HUES64 (cell line): ENCODE measurements at regions not wholly inside any gene's neighbourhood (a gene's known extent, or its start where the extent isn't known, plus 50 kb on each side); places are given as distances from the start of the nearest gene placed in this dataset.
"Not testable (repeated sequence)": the region's sequence is repeated elsewhere in the genome, so short reads cannot be mapped to it uniquely, and the experiment has no call there.

Experiments used
- H3K27ac ChIP-seq: 2 replicates; pipeline ENCODE4 v1.7.0; 2013; ENCODE audit warnings: low read depth, low read length, inconsistent platforms
- H3K27me3 ChIP-seq: 2 replicates; pipeline ENCODE4 v1.6.1; 2013; ENCODE audit warnings: mild to moderate bottlenecking, low read length; ENCODE audit not compliant: insufficient read depth
- H3K36me3 ChIP-seq: 2 replicates; pipeline ENCODE4 v1.6.1; 2013; ENCODE audit warnings: mild to moderate bottlenecking, low read length; ENCODE audit not compliant: insufficient read depth
- H3K4me1 ChIP-seq: 2 replicates; pipeline ENCODE4 v1.6.1; 2013; ENCODE audit warnings: mild to moderate bottlenecking, low read length, moderate library complexity; ENCODE audit not compliant: insufficient read depth
- H3K4me3 ChIP-seq: 2 replicates; pipeline ENCODE4 v1.5.1; 2013; ENCODE audit warnings: mild to moderate bottlenecking, low read length, moderate library complexity
- H3K9ac ChIP-seq: 2 replicates; pipeline ENCODE4 v1.6.1; 2013; ENCODE audit warnings: mild to moderate bottlenecking, low read depth, low read length
- H3K9me3 ChIP-seq: 2 replicates; pipeline ENCODE4 v1.6.1; 2013; ENCODE audit warnings: low read depth, low read length; ENCODE audit not compliant: insufficient read depth
- WGBS: fragments of 150-250, 120-280 bp; methylation state at CpG from one replicate; pipeline ENCODE4 v1.1.7; 2013; ENCODE audit warnings: missing lambda C conversion rate; 5-methylcytosine and 5-hydroxymethylcytosine counted together

DNA sequence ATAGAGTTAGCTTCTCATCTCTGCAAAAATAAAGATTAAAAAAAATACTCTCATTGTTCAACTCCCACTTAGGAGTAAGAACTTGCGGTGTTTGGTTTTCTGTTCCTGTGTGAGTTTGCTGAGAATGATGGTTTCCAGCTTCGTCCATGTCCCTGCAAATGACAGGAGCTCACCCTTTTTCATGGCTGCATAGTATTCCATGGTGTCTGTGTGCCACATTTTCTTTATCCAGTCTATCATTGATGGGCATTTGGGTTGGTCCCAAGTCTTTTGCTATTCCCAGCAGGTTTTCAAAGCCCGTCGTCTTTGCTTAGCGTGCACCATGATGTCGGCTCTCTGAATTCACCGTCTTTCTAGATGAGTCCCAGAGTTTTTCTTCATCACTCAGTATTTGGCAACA, 67.8 kb upstream of the PPP2R3B start:
- not testable (repeated sequence) for H3K9ac ChIP-seq, H3K27ac ChIP-seq, H3K4me1 ChIP-seq, H3K36me3 ChIP-seq, H3K9me3 ChIP-seq, H3K27me3 ChIP-seq, H3K4me3 ChIP-seq
- 96% methylated on average over 7 of the region's 7 CpGs for WGBS

GRCh38 chrX:455199-455598, 68.5 kb upstream of the PPP2R3B start:
- 85% methylated on average over 8 of the region's 8 CpGs for WGBS
- no peaks in the 10 kb centered on the region for H3K36me3 ChIP-seq
- no peak overlapping the region for H3K4me3 ChIP-seq
- H3K4me1 ChIP-seq, result no peaks in the 10 kb centered on the region
- H3K27me3 ChIP-seq, result no peaks in the 10 kb centered on the region
- no peaks in the 10 kb centered on the region for H3K9me3 ChIP-seq
- no peak overlapping the region for H3K9ac ChIP-seq
- H3K27ac ChIP-seq, result no peak overlapping the region

DNA sequence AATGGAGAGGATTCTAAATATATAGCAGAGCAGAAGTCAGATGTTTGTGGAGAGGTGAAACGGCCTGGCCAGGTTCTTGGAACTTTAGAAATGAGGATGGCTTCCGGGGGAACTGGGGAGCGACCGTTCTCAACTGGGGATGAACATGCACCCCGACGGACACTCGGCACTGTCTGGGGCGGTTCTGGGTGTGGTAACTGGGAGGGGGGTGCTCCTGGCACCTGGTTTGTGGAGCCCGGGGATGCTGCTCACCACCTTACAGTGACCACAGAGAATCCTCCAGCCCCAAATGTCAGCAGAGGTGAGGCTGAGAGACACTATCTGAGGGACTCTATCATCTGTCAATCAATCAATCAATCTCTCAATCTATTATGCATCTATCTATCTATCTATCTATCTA, 69.0 kb upstream of the PPP2R3B start:
- Histone ChIP-seq H3K36me3 (no peaks in the 10 kb centered on the region), H3K9ac (no peak overlapping the region), H3K9me3 (no peaks in the 10 kb centered on the region), H3K27me3 (no peaks in the 10 kb centered on the region), H3K4me3 (no peak overlapping the region), H3K27ac (no peak overlapping the region), H3K4me1 (no peaks in the 10 kb centered on the region)
- 71% methylated on average over 9 of the region's 9 CpGs for WGBS

DNA sequence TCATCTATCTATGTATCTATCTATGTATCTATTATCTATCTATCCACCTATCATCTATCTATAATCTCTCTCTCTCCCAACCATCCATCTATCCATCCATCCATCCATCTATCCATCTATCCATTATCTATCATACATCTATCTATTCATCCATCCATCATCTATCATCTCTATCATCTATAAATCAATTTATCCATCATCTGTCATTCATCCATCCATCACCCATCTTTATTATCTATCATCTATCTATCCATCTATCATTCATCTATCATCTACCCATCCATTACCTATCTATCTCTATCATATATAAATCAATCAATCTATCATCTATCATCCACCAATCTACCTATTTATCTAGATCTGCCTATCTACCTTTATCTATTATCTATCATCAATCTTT, 69.4 kb upstream of the PPP2R3B start:
- no peaks in the 10 kb centered on the region for H3K27me3 ChIP-seq
- H3K4me1 ChIP-seq, result no peaks in the 10 kb centered on the region
- no peak overlapping the region for H3K4me3 ChIP-seq
- no peaks in the 10 kb centered on the region for H3K9me3 ChIP-seq
- no peak overlapping the region for H3K27ac ChIP-seq
- no peak overlapping the region for H3K9ac ChIP-seq
- no peaks in the 10 kb centered on the region for H3K36me3 ChIP-seq

DNA sequence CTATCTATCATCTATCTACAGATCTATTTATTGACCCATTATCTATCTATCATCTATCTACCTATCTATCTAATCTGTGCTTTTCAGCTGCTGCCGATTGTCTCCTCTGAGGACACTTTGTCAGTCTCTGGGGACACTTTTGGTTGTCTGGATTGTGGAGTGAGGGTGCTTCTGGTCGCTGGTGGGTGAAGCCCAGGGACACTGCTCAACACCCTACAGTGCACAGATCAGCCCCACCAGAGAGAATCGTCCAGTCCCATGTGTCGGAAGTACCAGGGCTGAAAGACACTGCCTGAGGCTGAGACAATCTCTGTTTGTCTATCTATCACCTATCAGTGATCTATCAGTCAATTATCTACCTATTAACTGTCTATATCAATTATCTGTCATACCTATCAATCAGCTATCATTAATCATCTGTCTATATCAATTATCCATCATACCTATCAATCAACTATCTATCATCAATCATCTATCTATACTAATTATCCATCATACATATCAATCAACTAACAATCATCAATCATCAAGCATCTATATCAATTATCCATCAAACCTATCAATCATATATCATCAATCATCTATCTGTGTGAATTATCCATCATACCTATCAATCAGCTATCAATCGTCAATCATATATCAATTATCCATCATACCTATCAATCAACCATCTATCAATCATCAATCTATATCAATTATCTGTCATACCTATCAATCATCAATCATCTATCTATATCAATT, 70.0 kb upstream of the PPP2R3B start:
- H3K36me3 ChIP-seq, result no peaks in the 10 kb centered on the region
- H3K27me3 ChIP-seq, result no peaks in the 10 kb centered on the region
- 66% methylated on average over 5 of the region's 5 CpGs for WGBS
- no peak overlapping the region for H3K9ac ChIP-seq
- H3K9me3 ChIP-seq, result no peaks in the 10 kb centered on the region
- no peaks in the 10 kb centered on the region for H3K4me1 ChIP-seq
- no peak overlapping the region for H3K4me3 ChIP-seq
- no peak overlapping the region for H3K27ac ChIP-seq

DNA sequence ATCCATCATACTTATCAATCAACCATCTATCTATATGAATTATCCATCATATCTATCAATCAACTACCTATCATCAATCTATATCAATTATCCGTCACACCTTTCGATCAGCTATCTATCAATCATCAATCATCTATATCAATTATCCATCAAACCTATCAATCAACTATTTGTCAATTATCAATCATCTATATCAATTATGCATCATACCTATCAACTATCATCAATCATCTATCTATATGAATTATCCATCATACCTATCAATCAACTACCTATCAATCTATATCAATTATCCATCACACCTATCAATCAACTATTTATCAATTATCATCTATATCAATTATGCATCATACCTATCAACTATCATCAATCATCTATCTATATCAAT, 70.6 kb upstream of the PPP2R3B start:
- WGBS, result 77% methylated on average over 2 of the region's 2 CpGs
- Histone ChIP-seq H3K9me3 (no peaks in the 10 kb centered on the region), H3K27ac (no peak overlapping the region), H3K9ac (no peak overlapping the region), H3K4me1 (no peaks in the 10 kb centered on the region), H3K4me3 (no peak overlapping the region), H3K36me3 (no peaks in the 10 kb centered on the region), H3K27me3 (no peaks in the 10 kb centered on the region)

GRCh38 chrX:458631-459061, 71.9 kb upstream of the PPP2R3B start:
- no peak overlapping the region for H3K4me3 ChIP-seq
- 94% methylated on average over 20 of the region's 20 CpGs for WGBS
- H3K4me1 ChIP-seq, result no peaks in the 10 kb centered on the region
- no peak overlapping the region for H3K9ac ChIP-seq
- no peaks in the 10 kb centered on the region for H3K9me3 ChIP-seq
- no peak overlapping the region for H3K27ac ChIP-seq
- no peaks in the 10 kb centered on the region for H3K27me3 ChIP-seq
- H3K36me3 ChIP-seq, result no peaks in the 10 kb centered on the region

DNA sequence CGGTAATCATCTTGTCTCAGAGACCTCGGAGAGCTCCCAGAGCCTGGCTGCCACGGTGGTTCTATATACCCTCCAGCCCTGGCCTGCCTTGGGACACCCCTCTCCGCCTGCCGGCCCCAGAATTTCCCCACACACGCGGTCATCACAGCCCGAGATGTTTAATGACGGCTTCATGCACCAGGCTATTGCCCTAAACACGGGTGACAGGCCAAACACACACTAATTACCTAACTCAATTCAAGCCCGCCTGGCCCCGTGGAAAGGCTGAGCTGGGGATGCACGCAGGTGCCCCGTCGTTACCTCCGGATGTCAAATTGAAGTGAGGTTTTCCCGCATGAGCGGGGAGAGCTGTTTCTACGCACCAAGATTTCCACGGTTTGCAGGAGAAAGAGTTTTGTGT, 72.9 kb upstream of the PPP2R3B start:
- no peaks in the 10 kb centered on the region for H3K36me3 ChIP-seq
- H3K27me3 ChIP-seq, result no peaks in the 10 kb centered on the region
- no peak overlapping the region for H3K4me3 ChIP-seq
- no peaks in the 10 kb centered on the region for H3K4me1 ChIP-seq
- H3K27ac ChIP-seq, result no peak overlapping the region
- no peak overlapping the region for H3K9ac ChIP-seq
- 86% methylated on average over 20 of the region's 20 CpGs for WGBS
- no peaks in the 10 kb centered on the region for H3K9me3 ChIP-seq

DNA sequence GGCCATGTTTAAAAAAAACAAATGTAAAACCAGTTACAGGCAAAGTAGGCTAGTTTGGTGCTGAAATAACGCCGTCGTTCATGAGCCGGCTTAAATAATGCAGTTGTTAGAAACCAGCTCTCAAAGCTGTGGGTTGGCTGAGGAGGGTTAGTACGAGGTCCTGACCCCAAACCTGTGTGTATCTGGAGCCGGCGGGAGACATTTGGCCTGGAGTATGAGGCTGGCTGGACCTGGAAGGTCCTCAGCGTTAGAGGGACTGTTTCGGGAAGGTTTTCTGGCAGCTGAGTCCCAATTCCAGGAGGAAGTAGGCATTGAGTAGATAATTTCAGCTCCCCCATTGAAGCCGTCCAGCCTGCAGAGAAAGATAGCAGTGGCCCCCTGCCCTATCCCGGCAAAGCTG, 73.4 kb upstream of the PPP2R3B start:
- WGBS, result 88% methylated on average over 11 of the region's 11 CpGs
- Histone ChIP-seq H3K4me3 (no peak overlapping the region), H3K27ac (no peak overlapping the region), H3K9me3 (no peaks in the 10 kb centered on the region), H3K36me3 (no peaks in the 10 kb centered on the region), H3K27me3 (no peaks in the 10 kb centered on the region), H3K4me1 (no peaks in the 10 kb centered on the region), H3K9ac (no peak overlapping the region)

DNA sequence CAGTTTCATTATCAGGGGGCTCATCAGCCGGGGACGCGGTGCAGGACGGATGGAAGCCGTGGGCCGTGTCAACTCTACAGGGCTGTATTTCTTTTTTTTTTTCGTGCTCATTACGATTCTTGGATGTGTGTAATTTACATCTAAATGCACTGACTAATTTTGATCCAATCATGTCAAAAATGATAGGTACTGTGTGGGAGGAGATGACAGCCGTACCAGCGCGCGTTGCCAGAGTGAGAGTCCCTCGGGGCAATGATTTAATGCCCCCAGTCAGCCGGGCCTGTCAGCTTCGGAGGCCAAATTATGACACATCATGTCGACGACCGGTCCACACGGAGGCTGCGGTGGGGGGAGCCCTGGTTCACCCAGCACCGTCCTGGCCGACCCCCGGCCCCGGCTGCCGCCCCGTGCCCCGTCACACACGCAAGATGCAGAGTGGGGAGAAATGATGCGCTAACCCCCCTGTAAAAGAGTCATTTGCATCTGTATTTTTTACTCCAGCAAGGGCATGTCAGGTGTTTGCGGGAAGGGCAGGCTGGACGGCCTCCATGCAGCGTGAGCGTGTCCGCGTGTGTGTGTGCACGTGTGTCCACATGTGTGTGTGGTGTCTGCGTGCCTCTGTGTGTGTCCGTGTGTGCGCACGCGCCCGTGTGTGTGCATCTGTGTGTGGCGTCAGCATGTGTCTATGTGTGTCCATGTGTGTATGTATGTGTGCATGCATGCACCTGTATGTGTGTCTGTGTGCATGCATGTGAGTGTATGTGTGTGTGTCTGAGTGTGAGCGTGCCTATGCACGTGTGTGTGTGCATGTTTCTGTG, 74.3 kb upstream of the PPP2R3B start:
- H3K36me3 ChIP-seq, result no peaks in the 10 kb centered on the region
- H3K27me3 ChIP-seq, result no peaks in the 10 kb centered on the region
- H3K4me3 ChIP-seq, result no peak overlapping the region
- H3K9ac ChIP-seq, result no peak overlapping the region; the same call in 1 of the 2 replicates
- H3K27ac ChIP-seq, result no peak overlapping the region
- no peaks in the 10 kb centered on the region for H3K4me1 ChIP-seq
- WGBS, result 95% methylated on average over 43 of the region's 45 CpGs
- H3K9me3 ChIP-seq, result no peaks in the 10 kb centered on the region

- no peaks in the 10 kb centered on the region for H3K36me3 ChIP-seq
- no peaks in the 10 kb centered on the region for H3K4me1 ChIP-seq
- H3K27ac ChIP-seq, result no peak overlapping the region
- H3K9ac ChIP-seq, result no peak overlapping the region
- no peaks in the 10 kb centered on the region for H3K9me3 ChIP-seq
- no peak overlapping the region for H3K4me3 ChIP-seq
- no peaks in the 10 kb centered on the region for H3K27me3 ChIP-seq
- 89% methylated on average over 21 of the region's 21 CpGs for WGBS
Measured at GRCh38 chrX:462853-463252, 76.1 kb upstream of the PPP2R3B start.
